ENCODE measurements at regions not wholly inside any gene's neighbourhood (a gene's known extent, or its start where the extent isn't known, plus 50 kb on each side); places are given as distances from the start of the nearest gene placed in this dataset.

DNA sequence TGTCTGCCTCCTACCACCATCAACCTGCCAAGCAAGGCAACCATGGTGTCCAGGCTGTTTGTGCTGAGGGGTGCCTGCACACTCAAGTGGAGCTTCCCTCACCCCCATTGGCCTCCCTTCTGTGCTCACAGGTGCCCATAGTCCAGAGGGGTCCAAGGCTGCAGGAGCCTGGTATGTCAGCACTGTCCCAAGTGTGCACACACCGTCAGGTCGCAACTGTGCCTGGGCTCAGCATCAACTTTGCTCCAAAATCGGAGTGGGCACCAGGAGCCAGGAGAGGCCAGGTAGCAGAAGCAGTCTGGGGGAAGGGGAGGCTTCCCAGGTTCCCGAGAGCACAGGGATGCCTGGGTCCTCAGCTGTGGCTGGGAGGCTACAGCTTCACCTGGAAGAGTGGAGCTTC lies 1528.2 kb upstream of the SLC39A10 start:
- intact Hi-C loops (cut with micrococcal nuclease), result no loop called here

DNA sequence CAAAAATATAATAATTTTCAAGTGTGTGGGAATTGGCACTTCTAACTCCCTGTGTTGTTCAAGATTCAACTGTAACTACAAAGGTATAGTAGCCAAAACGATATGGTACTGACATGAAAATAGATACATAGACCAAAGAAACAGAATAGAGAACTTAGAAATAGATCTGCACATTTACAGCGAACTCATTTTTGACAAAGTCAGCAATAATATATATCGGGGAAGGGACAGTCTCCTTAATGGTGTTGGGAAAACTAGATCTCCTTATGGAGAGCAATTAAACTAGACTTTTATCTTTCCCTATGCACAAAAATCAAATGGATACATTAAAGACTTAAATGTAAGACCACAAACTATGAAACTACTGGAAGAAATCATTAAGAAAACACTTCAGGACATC lies 1530.6 kb upstream of the SLC39A10 start:
- DNase-seq (no peak), ATAC-seq (no peak)
- H3K79me2 ChIP-seq (ENCODE audit: low read length), result no peaks in the 10 kb centered on the region
- H3K4me3 ChIP-seq (ENCODE audit: low read length), result no peak overlapping the region
- no peak overlapping the region for H3K27ac ChIP-seq (ENCODE audit: low read length)
- H3K27me3 ChIP-seq (ENCODE audit: low read length), result no peaks in the 10 kb centered on the region
- H3K9me3 ChIP-seq (ENCODE audit: low read length), result no peaks in the 10 kb centered on the region
- TF ChIP-seq EZH2 (IDR thresholded peaks at IDR 0.05; ENCODE audit: low read length, unreplicated experiment), result no peak
- TF ChIP-seq EZH2phosphoT487 (IDR thresholded peaks at IDR 0.05; ENCODE audit: borderline replicate concordance, low read length), result no peak
- TF ChIP-seq, protein P1, sequence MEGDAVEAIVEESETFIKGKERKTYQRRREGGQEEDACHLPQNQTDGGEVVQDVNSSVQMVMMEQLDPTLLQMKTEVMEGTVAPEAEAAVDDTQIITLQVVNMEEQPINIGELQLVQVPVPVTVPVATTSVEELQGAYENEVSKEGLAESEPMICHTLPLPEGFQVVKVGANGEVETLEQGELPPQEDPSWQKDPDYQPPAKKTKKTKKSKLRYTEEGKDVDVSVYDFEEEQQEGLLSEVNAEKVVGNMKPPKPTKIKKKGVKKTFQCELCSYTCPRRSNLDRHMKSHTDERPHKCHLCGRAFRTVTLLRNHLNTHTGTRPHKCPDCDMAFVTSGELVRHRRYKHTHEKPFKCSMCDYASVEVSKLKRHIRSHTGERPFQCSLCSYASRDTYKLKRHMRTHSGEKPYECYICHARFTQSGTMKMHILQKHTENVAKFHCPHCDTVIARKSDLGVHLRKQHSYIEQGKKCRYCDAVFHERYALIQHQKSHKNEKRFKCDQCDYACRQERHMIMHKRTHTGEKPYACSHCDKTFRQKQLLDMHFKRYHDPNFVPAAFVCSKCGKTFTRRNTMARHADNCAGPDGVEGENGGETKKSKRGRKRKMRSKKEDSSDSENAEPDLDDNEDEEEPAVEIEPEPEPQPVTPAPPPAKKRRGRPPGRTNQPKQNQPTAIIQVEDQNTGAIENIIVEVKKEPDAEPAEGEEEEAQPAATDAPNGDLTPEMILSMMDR (conservative IDR thresholded peaks at IDR 0.05; ENCODE audit: low read depth, low read length), result no peak
- no peaks in the 10 kb centered on the region for H4K20me1 ChIP-seq (ENCODE audit: low read length)
- H3K9me2 ChIP-seq (replicated peaks; ENCODE audit: low read length), result no peaks in the 10 kb centered on the region
- no peak overlapping the region for H3K4me2 ChIP-seq (ENCODE audit: low read length)
- ChIA-PET POLR2A (ENCODE audit: unreplicated experiment) (no interaction called here), CTCF (no interaction called here)
- H3K4me1 ChIP-seq (ENCODE audit: insufficient read depth, low read length), result no peaks in the 10 kb centered on the region
- H2AFZ ChIP-seq (ENCODE audit: low read length), result no peak overlapping the region
- H3K36me3 ChIP-seq (ENCODE audit: low read depth, low read length), result no peaks in the 10 kb centered on the region
- H3K9ac ChIP-seq (ENCODE audit: low read length), result no peak overlapping the region
- intact Hi-C loops (cut with micrococcal nuclease), result no loop called here
- BruUV-seq (replicated peaks), result no TSS peak
- H3F3A ChIP-seq (ENCODE audit: low read length, unreplicated experiment), result no peaks in the 10 kb centered on the region

More for the DNA sequence above, 1528.2 kb upstream of the SLC39A10 start:
- Histone ChIP-seq H3K4me2 (ENCODE audit: low read length) (no peak overlapping the region), H3K4me1 (ENCODE audit: insufficient read depth, low read length) (no peaks in the 10 kb centered on the region), H3K4me3 (ENCODE audit: low read length) (no peak overlapping the region), H3K9me3 (ENCODE audit: low read length) (no peaks in the 10 kb centered on the region), H2AFZ (ENCODE audit: low read length) (no peak overlapping the region), H4K20me1 (ENCODE audit: low read length) (no peaks in the 10 kb centered on the region), H3K79me2 (ENCODE audit: low read length) (no peaks in the 10 kb centered on the region), H3K9ac (ENCODE audit: low read length) (no peak overlapping the region), H3K27me3 (ENCODE audit: low read length) (no peaks in the 10 kb centered on the region), H3K27ac (ENCODE audit: low read length) (no peak overlapping the region), H3K36me3 (ENCODE audit: low read depth, low read length) (no peaks in the 10 kb centered on the region), H3F3A (ENCODE audit: low read length, unreplicated experiment) (no peaks in the 10 kb centered on the region), H3K9me2 (replicated peaks; ENCODE audit: low read length) (no peaks in the 10 kb centered on the region)
- TF ChIP-seq, protein P1 (conservative IDR thresholded peaks at IDR 0.05; ENCODE audit: low read depth, low read length), result no peak
- TF ChIP-seq EZH2phosphoT487 (IDR thresholded peaks at IDR 0.05; ENCODE audit: borderline replicate concordance, low read length) (no peak), EZH2 (IDR thresholded peaks at IDR 0.05; ENCODE audit: low read length, unreplicated experiment) (no peak)
- ATAC-seq, result no peak
- POLR2A ChIA-PET (ENCODE audit: unreplicated experiment), result no interaction called here
- BruUV-seq (replicated peaks), result no TSS peak
- DNase-seq, result no peak
- CTCF ChIA-PET, result no interaction called here

DNA sequence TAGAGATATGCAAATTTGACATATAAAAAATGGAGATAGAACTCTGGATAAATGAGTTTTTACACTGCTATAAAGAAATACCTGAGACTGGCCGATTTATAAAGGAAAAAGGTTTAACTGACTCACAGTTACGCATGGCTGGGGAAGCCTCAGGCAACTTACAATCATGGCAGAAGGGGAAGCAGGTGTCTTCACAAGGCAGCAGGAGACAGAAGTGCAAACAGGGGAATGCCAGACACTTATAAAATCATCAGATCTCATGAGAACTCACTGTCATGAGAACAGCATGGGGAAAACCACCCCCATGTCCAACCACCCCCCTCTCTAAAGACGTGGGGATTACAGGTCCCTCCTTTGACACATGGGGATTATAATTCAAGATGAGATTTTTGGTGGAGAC lies 1540.2 kb upstream of the SLC39A10 start:
- DNase-seq, result no peak
- no peaks in the 10 kb centered on the region for H3K4me1 ChIP-seq (ENCODE audit: insufficient read depth, low read length)
- no peaks in the 10 kb centered on the region for H4K20me1 ChIP-seq (ENCODE audit: low read length)
- H3K27ac ChIP-seq (ENCODE audit: low read length), result no peak overlapping the region
- no peak overlapping the region for H3K4me3 ChIP-seq (ENCODE audit: low read length)
- no peak overlapping the region for H3K9ac ChIP-seq (ENCODE audit: low read length)
- H2AFZ ChIP-seq (ENCODE audit: low read length), result no peak overlapping the region
- H3K9me3 ChIP-seq (ENCODE audit: low read length), result no peaks in the 10 kb centered on the region
- ChIA-PET POLR2A (ENCODE audit: unreplicated experiment) (no interaction called here), CTCF (no interaction called here)
- H3K36me3 ChIP-seq (ENCODE audit: low read depth, low read length), result no peaks in the 10 kb centered on the region
- TF ChIP-seq, protein P1 (conservative IDR thresholded peaks at IDR 0.05; ENCODE audit: low read depth, low read length), result no peak
- TF ChIP-seq EZH2phosphoT487 (IDR thresholded peaks at IDR 0.05; ENCODE audit: borderline replicate concordance, low read length) (no peak), EZH2 (IDR thresholded peaks at IDR 0.05; ENCODE audit: low read length, unreplicated experiment) (no peak)
- intact Hi-C loops (cut with micrococcal nuclease), result no loop called here
- H3F3A ChIP-seq (ENCODE audit: low read length, unreplicated experiment), result no peaks in the 10 kb centered on the region
- no peak for ATAC-seq
- no peaks in the 10 kb centered on the region for H3K27me3 ChIP-seq (ENCODE audit: low read length)
- no TSS peak for BruUV-seq (replicated peaks)
- H3K9me2 ChIP-seq (replicated peaks; ENCODE audit: low read length), result no peaks in the 10 kb centered on the region
- H3K79me2 ChIP-seq (ENCODE audit: low read length), result no peaks in the 10 kb centered on the region
- H3K4me2 ChIP-seq (ENCODE audit: low read length), result no peak overlapping the region
